ENCODE measurements at regions not wholly inside any gene's neighbourhood (a gene's known extent, or its start where the extent isn't known, plus 50 kb on each side); places are given as distances from the start of the nearest gene placed in this dataset.

- TF ChIP-seq POLR2AphosphoS5 (IDR thresholded peaks at IDR 0.05; ENCODE audit: insufficient read depth in 1 of 2, low read depth in 1 of 2) (no peak), CTCF (IDR thresholded peaks at IDR 0.05) (no peak)
Observed at GRCh38 chr10:2893158-2893845, 174.0 kb upstream of the PFKP start.
